HEK293 (cell line): ENCODE measurements at regions not wholly inside any gene's neighbourhood (a gene's known extent, or its start where the extent isn't known, plus 50 kb on each side); places are given as distances from the start of the nearest gene placed in this dataset.

ENCODE experiments used
- EGR2 ChIP-seq: fragments of 450-650 bp; formaldehyde crosslinking; IDR thresholded peaks from 2 replicates; pipeline ENCODE4 v1.5.1; 2016; ENCODE audit warnings: low read depth, missing biosample characterization, missing genetic modification characterization
- ZBTB8A ChIP-seq: fragments of 450-650 bp; formaldehyde crosslinking; IDR thresholded peaks from 2 replicates; pipeline ENCODE4 v1.5.1; 2016; ENCODE audit warnings: missing biosample characterization, missing genetic modification characterization
- ZFHX2 ChIP-seq: fragments of 450-650 bp; formaldehyde crosslinking; conservative IDR thresholded peaks from 2 replicates; pipeline ENCODE4 v1.5.1; 2016; ENCODE audit warnings: missing biosample characterization, missing genetic modification characterization
- ZNF133 ChIP-seq: fragments of 450-650 bp; formaldehyde crosslinking; IDR thresholded peaks from 2 replicates; pipeline ENCODE4 v1.5.1; 2016; ENCODE audit warnings: missing biosample characterization, missing genetic modification characterization
- ZNF140 ChIP-seq: fragments of 450-650 bp; formaldehyde crosslinking; IDR thresholded peaks from 2 replicates; pipeline ENCODE4 v1.5.1; 2016; ENCODE audit warnings: missing biosample characterization, missing genetic modification characterization
- ZNF211 ChIP-seq: fragments of 450-650 bp; formaldehyde crosslinking; IDR thresholded peaks from 2 replicates; pipeline ENCODE4 v1.5.1; 2016; ENCODE audit warnings: low read depth, missing biosample characterization, missing genetic modification characterization
- ZNF280D ChIP-seq: fragments of 450-650 bp; formaldehyde crosslinking; IDR thresholded peaks from 2 replicates; pipeline ENCODE4 v1.5.1; 2016; ENCODE audit warnings: missing biosample characterization, missing genetic modification characterization
- ZNF311 ChIP-seq: fragments of 450-650 bp; formaldehyde crosslinking; IDR thresholded peaks from 2 replicates; pipeline ENCODE4 v1.5.1; 2017; ENCODE audit warnings: missing biosample characterization, missing genetic modification characterization, borderline replicate concordance
- ZNF350 ChIP-seq: fragments of 450-650 bp; formaldehyde crosslinking; IDR thresholded peaks from 2 replicates; pipeline ENCODE4 v1.5.0; 2017; ENCODE audit warnings: missing biosample characterization, mild to moderate bottlenecking, missing genetic modification characterization
- ZNF366 ChIP-seq: fragments of 450-650 bp; formaldehyde crosslinking; conservative IDR thresholded peaks from 2 replicates; pipeline ENCODE4 v1.5.1; 2016; ENCODE audit warnings: missing biosample characterization, missing genetic modification characterization
- ZNF426 ChIP-seq: fragments of 450-650 bp; formaldehyde crosslinking; IDR thresholded peaks from 2 replicates; pipeline ENCODE4 v1.5.1; 2017; ENCODE audit warnings: missing biosample characterization, missing genetic modification characterization, mild to moderate bottlenecking, inconsistent platforms, moderate library complexity
- ZNF501 ChIP-seq: fragments of 450-650 bp; formaldehyde crosslinking; IDR thresholded peaks from 2 replicates; pipeline ENCODE4 v1.5.1; 2016; ENCODE audit warnings: missing biosample characterization, missing genetic modification characterization
- ZNF518A ChIP-seq: fragments of 450-650 bp; formaldehyde crosslinking; conservative IDR thresholded peaks from 2 replicates; pipeline ENCODE4 v1.5.1; 2016; ENCODE audit warnings: low read depth, missing biosample characterization, missing genetic modification characterization
- ZNF555 ChIP-seq: fragments of 450-650 bp; formaldehyde crosslinking; conservative IDR thresholded peaks from 2 replicates; pipeline ENCODE4 v1.5.1; 2017; ENCODE audit warnings: missing biosample characterization, mild to moderate bottlenecking, missing genetic modification characterization, inconsistent platforms
- ZNF560 ChIP-seq: fragments of 450-650 bp; formaldehyde crosslinking; IDR thresholded peaks from 2 replicates; pipeline ENCODE4 v1.5.1; 2017; ENCODE audit warnings: missing biosample characterization, missing genetic modification characterization, borderline replicate concordance
- ZNF623 ChIP-seq: fragments of 450-650 bp; formaldehyde crosslinking; IDR thresholded peaks from 2 replicates; pipeline ENCODE4 v1.5.1; 2016; ENCODE audit warnings: missing biosample characterization, missing genetic modification characterization
- ZNF629 ChIP-seq: fragments of 450-650 bp; formaldehyde crosslinking; IDR thresholded peaks from 2 replicates; pipeline ENCODE4 v1.5.1; 2017; ENCODE audit warnings: missing biosample characterization, missing genetic modification characterization
- ZNF654 ChIP-seq: fragments of 450-650 bp; formaldehyde crosslinking; IDR thresholded peaks from 2 replicates; pipeline ENCODE4 v1.5.1; 2016; ENCODE audit warnings: low read depth, missing biosample characterization, missing genetic modification characterization
- ZNF660 ChIP-seq: fragments of 450-650 bp; IDR thresholded peaks from 2 replicates; pipeline ENCODE4 v1.5.1; 2018; ENCODE audit warnings: missing biosample characterization, mild to moderate bottlenecking, missing genetic modification characterization
- ZSCAN5A ChIP-seq: fragments of 450-650 bp; formaldehyde crosslinking; IDR thresholded peaks from 2 replicates; pipeline ENCODE4 v1.5.1; 2016; ENCODE audit warnings: missing biosample characterization, missing genetic modification characterization
- TF ChIP-seq, protein P1 (sequence below): fragments of 450-650 bp; formaldehyde crosslinking; IDR thresholded peaks from 2 replicates; pipeline ENCODE4 v1.5.1; 2017; ENCODE audit warnings: missing biosample characterization, missing genetic modification characterization
- TF ChIP-seq, protein P2 (sequence below): fragments of 450-650 bp; formaldehyde crosslinking; IDR thresholded peaks from 2 replicates; pipeline ENCODE4 v1.5.1; 2016; ENCODE audit warnings: missing biosample characterization, missing genetic modification characterization, borderline replicate concordance

DNA sequence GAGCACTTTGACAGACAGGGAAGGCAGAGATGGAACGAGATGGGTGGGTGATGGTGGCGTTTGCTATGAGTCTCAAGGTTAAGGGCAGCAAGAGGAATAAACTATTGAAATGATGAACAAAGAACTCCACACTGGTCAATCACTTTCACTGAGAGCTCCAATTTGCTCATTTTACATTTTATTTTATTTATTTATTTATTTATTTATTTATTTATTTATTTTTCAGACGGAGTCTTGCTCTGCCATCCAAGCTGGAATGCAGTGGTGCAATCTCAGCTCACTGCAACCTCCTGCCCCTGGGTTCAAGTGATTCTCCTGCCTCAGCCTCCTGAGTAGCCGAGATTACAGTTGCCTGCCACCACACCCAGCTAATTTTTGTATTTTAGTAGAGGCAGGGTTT is 669.1 kb downstream of the HS3ST4 start (continued):
- TF ChIP-seq, protein P1, sequence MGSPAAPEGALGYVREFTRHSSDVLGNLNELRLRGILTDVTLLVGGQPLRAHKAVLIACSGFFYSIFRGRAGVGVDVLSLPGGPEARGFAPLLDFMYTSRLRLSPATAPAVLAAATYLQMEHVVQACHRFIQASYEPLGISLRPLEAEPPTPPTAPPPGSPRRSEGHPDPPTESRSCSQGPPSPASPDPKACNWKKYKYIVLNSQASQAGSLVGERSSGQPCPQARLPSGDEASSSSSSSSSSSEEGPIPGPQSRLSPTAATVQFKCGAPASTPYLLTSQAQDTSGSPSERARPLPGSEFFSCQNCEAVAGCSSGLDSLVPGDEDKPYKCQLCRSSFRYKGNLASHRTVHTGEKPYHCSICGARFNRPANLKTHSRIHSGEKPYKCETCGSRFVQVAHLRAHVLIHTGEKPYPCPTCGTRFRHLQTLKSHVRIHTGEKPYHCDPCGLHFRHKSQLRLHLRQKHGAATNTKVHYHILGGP = no peak
- TF ChIP-seq ZFHX2 (tag by site-specific recombination) = no peak
- TF ChIP-seq ZNF629 (tag by site-specific recombination) = peak; percentile 48; the same call in 1 of the 2 replicates
- TF ChIP-seq, protein P2, sequence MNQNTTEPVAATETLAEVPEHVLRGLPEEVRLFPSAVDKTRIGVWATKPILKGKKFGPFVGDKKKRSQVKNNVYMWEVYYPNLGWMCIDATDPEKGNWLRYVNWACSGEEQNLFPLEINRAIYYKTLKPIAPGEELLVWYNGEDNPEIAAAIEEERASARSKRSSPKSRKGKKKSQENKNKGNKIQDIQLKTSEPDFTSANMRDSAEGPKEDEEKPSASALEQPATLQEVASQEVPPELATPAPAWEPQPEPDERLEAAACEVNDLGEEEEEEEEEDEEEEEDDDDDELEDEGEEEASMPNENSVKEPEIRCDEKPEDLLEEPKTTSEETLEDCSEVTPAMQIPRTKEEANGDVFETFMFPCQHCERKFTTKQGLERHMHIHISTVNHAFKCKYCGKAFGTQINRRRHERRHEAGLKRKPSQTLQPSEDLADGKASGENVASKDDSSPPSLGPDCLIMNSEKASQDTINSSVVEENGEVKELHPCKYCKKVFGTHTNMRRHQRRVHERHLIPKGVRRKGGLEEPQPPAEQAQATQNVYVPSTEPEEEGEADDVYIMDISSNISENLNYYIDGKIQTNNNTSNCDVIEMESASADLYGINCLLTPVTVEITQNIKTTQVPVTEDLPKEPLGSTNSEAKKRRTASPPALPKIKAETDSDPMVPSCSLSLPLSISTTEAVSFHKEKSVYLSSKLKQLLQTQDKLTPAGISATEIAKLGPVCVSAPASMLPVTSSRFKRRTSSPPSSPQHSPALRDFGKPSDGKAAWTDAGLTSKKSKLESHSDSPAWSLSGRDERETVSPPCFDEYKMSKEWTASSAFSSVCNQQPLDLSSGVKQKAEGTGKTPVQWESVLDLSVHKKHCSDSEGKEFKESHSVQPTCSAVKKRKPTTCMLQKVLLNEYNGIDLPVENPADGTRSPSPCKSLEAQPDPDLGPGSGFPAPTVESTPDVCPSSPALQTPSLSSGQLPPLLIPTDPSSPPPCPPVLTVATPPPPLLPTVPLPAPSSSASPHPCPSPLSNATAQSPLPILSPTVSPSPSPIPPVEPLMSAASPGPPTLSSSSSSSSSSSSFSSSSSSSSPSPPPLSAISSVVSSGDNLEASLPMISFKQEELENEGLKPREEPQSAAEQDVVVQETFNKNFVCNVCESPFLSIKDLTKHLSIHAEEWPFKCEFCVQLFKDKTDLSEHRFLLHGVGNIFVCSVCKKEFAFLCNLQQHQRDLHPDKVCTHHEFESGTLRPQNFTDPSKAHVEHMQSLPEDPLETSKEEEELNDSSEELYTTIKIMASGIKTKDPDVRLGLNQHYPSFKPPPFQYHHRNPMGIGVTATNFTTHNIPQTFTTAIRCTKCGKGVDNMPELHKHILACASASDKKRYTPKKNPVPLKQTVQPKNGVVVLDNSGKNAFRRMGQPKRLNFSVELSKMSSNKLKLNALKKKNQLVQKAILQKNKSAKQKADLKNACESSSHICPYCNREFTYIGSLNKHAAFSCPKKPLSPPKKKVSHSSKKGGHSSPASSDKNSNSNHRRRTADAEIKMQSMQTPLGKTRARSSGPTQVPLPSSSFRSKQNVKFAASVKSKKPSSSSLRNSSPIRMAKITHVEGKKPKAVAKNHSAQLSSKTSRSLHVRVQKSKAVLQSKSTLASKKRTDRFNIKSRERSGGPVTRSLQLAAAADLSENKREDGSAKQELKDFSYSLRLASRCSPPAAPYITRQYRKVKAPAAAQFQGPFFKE (tag by site-specific recombination) = no peak
- peak; percentile 79 for TF ChIP-seq ZNF518A (tag by site-specific recombination)
- no peak for TF ChIP-seq ZSCAN5A (tag by site-specific recombination)
- peak; percentile 57 for TF ChIP-seq ZNF426 (tag by site-specific recombination)
- TF ChIP-seq ZNF366 = no peak
- peak; percentile 58 for TF ChIP-seq ZNF555 (tag by site-specific recombination)
- no peak for TF ChIP-seq ZNF211
- TF ChIP-seq EGR2 = no peak
- TF ChIP-seq ZNF311 (tag by site-specific recombination) = no peak
- TF ChIP-seq ZNF560 = 0 out of 2 replicates have a peak, but pooled peaks have one; percentile 47
- no peak for TF ChIP-seq ZNF350 (tag by site-specific recombination)
- TF ChIP-seq ZNF133 (tag by site-specific recombination) = no peak
- TF ChIP-seq ZNF654 (tag by site-specific recombination) = peak; percentile 22
- TF ChIP-seq ZNF280D = no peak
- peak; percentile 49 for TF ChIP-seq ZNF623 (tag by site-specific recombination)
- no peak for TF ChIP-seq ZNF660
- no peak for TF ChIP-seq ZNF501
- peak; percentile 21; the same call in 1 of the 2 replicates for TF ChIP-seq ZNF140 (tag by site-specific recombination)
- TF ChIP-seq ZBTB8A (tag by site-specific recombination) = peak; percentile 48
